ENCODE measurements at regions not wholly inside any gene's neighbourhood (a gene's known extent, or its start where the extent isn't known, plus 50 kb on each side); places are given as distances from the start of the nearest gene placed in this dataset.

DNA sequence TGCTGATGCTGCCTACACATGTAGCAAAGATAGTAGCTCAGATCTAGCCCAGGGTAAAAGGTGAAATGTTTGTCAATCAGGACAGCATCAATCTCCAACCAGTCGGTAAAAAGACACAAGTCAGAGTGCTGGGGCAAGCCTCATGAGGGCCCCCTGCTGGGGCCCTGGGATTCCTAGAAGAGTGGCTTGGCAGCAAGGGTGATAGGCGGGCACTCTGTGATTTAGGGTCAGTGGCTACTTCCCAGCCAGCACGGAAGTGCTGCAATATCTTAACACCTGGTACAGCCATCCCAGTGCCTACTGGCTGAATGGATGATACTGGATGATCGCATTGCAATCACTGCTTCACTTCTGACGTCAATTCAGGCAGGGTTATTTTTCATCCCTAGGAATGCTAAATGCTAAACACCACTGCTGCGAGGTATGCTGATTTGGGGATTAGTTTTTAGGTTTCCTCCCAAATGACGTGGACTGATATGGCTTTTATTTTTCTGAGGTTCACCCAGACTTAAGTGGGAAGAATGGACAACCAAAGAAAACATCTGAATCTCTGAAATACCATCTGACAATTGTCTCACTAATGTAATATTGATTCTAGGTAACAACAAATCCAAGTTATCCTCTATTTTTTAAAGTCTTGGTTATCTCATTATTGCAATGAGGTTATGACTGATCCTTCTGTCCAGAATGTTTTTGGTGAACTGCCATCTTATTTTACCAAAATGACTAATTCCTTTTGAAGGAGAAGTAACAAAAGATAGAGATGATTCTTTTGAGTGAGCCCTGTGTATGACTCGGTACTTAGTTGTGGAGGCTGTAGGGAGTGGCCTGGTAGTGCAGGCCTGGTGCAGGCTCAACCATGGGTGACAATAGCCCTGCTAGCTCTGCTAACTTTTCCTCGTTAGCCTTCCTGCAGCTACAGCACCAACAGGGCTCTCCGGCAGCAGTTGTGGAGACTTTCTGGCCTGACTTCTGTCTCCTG is 432.5 kb downstream of the FGF9 start:
- Histone ChIP-seq H3K9me3 (ENCODE audit: low read length) (no peaks in the 10 kb centered on the region), H3K4me3 (ENCODE audit: low read depth in 1 of 2, low read length in 2 of 2) (no peak overlapping the region), H3K36me3 (ENCODE audit: insufficient read depth, low read length) (no peaks in the 10 kb centered on the region), H3K9ac (ENCODE audit: low read length) (no peak overlapping the region), H3K27ac (ENCODE audit: low read depth, low read length) (no peak overlapping the region), H3K4me1 (ENCODE audit: insufficient read depth, low read length) (no peaks in the 10 kb centered on the region), H3K27me3 (ENCODE audit: control insufficient read depth in 1 of 2, insufficient read depth in 2 of 2, low read length in 2 of 2) (no peaks in the 10 kb centered on the region)

DNA sequence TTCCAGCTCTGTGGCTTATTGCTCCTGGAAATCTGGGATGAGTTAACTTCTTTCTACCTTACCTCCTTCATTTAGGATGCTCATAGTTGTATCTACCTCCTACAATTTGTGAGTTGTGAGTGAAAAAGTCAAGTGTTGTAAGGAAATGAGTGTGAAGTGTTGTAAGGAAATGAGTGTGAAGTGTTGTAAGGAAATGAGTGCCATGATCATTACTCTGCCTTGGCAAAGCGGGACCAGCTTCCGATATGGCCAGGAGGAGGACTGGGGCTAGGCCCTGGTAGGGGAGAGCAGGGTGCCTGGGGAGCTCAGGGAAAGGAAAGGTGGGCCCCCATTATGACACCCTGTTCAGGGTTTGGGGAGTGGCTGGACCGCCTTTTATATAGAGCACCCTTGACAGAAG is 435.2 kb downstream of the FGF9 start:
- no peaks in the 10 kb centered on the region for H3K9me3 ChIP-seq (ENCODE audit: low read length)
- H3K4me3 ChIP-seq (ENCODE audit: low read depth in 1 of 2, low read length in 2 of 2): no peak overlapping the region
- H3K9ac ChIP-seq (ENCODE audit: low read length): no peak overlapping the region

DNA sequence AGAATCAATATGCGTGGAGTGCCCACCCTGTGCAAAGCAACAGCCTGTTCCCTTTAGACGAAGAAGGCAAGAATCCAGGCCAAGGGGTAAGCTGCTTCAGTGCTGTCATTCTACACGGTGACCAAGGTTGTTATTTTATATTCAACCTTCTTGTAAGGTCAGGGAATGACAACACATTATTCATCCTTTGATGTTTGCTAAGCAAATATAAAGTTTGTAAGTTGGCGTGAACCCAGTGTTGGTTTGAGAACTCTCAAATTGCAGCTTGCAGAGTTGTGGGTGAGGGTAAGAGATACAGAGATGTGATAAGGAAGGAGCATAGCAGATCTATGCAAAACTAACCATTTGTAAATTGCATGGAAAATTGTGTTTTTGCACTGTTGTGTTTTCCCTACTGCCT is 436.7 kb downstream of the FGF9 start:
- Histone ChIP-seq H3K4me1 (ENCODE audit: insufficient read depth, low read length) (no peaks in the 10 kb centered on the region), H3K9me3 (ENCODE audit: low read length) (no peaks in the 10 kb centered on the region), H3K9ac (ENCODE audit: low read length) (no peak overlapping the region), H3K4me3 (ENCODE audit: low read depth in 1 of 2, low read length in 2 of 2) (no peak overlapping the region), H3K27ac (ENCODE audit: low read depth, low read length) (no peak overlapping the region), H3K27me3 (ENCODE audit: control insufficient read depth in 1 of 2, insufficient read depth in 2 of 2, low read length in 2 of 2) (no peaks in the 10 kb centered on the region), H3K36me3 (ENCODE audit: insufficient read depth, low read length) (no peaks in the 10 kb centered on the region)

More for the DNA sequence above, 435.2 kb downstream of the FGF9 start:
- Histone ChIP-seq H3K36me3 (ENCODE audit: insufficient read depth, low read length) (no peaks in the 10 kb centered on the region), H3K27me3 (ENCODE audit: control insufficient read depth in 1 of 2, insufficient read depth in 2 of 2, low read length in 2 of 2) (no peaks in the 10 kb centered on the region), H3K4me1 (ENCODE audit: insufficient read depth, low read length) (no peaks in the 10 kb centered on the region), H3K27ac (ENCODE audit: low read depth, low read length) (no peak overlapping the region)

DNA sequence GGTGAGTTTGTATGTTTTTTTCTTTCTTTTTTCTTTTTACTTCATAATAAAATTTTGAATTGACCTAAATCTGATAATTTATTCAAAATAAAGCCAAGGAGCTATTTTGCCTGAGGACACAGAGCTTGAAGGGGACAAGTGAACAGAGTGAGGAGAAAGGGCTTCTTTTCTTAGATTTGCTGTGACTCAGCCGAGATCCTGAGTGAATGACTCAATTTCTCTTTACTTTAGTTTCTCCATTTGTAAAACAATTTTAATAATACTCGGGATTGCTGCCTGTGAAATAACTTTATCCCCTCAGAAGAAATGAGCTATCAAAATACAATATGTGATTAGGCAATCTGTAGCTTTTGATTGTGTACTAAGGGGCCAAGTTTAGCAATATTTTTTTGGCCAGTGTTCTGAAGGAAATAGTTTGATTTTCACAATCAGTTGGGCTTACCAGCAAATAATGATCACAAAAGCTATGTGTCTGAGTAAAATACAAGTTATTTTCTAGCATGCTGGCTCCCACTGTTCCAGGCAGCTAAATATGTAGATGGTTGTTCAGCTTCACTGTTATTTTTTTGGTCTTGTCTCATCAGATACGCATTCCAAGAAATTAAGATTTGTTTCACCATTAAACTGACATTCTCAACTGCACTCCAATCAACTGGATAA is 437.5 kb downstream of the FGF9 start:
- H3K9ac ChIP-seq (ENCODE audit: low read length): no peak overlapping the region
- no peaks in the 10 kb centered on the region for H3K36me3 ChIP-seq (ENCODE audit: insufficient read depth, low read length)
- no peak overlapping the region for H3K27ac ChIP-seq (ENCODE audit: low read depth, low read length)

DNA sequence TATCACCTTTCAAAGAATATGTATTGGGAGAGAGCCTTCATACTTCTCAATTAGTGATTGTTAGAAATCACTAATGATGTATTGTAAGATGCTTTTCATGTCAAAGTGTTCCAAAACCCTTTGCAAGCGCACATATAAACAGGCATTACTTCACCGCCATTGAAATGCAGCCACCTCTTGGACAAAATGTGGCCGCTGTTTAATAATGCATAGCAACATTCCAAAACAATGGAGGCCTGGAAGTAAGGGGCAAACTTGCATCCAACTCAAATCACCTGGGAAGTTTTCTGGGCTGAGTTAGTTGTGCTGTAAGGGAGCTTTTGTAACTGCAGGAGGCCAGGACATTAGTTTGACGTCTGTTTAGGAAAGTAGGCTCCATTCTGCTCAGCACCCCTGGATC is 438.1 kb downstream of the FGF9 start:
- Histone ChIP-seq H3K9me3 (ENCODE audit: low read length) (no peaks in the 10 kb centered on the region), H3K27ac (ENCODE audit: low read depth, low read length) (no peak overlapping the region), H3K4me3 (ENCODE audit: low read depth in 1 of 2, low read length in 2 of 2) (no peak overlapping the region), H3K4me1 (ENCODE audit: insufficient read depth, low read length) (no peaks in the 10 kb centered on the region), H3K27me3 (ENCODE audit: control insufficient read depth in 1 of 2, insufficient read depth in 2 of 2, low read length in 2 of 2) (no peaks in the 10 kb centered on the region), H3K36me3 (ENCODE audit: insufficient read depth, low read length) (no peaks in the 10 kb centered on the region), H3K9ac (ENCODE audit: low read length) (no peak overlapping the region)

More for the DNA sequence above, 437.5 kb downstream of the FGF9 start:
- H3K4me3 ChIP-seq (ENCODE audit: low read depth in 1 of 2, low read length in 2 of 2): no peak overlapping the region
- H3K27me3 ChIP-seq (ENCODE audit: control insufficient read depth in 1 of 2, insufficient read depth in 2 of 2, low read length in 2 of 2): no peaks in the 10 kb centered on the region
- no peaks in the 10 kb centered on the region for H3K4me1 ChIP-seq (ENCODE audit: insufficient read depth, low read length)
- no peaks in the 10 kb centered on the region for H3K9me3 ChIP-seq (ENCODE audit: low read length)

DNA sequence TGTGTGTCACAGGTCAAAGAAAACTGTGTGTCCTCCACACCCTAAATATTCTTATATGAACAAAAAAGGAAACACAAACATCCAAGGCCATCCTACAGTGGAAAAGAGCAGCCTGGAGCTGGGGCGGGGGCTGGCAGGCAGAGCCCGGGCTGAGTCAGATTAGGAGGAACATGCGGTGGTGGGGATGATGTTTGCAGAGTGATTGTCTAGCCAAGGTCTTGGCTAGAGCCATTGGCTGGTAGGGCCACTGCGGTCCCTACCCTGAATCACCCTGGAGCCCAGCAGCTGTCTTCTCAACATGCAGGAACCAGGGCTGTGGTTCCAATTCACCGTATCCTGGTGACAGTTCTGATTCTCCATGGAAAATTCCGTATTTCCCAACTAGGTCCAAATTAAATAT is 439.5 kb downstream of the FGF9 start:
- no peak overlapping the region for H3K27ac ChIP-seq (ENCODE audit: low read depth, low read length)
- H3K4me3 ChIP-seq (ENCODE audit: low read depth in 1 of 2, low read length in 2 of 2): no peak overlapping the region
- no peaks in the 10 kb centered on the region for H3K36me3 ChIP-seq (ENCODE audit: insufficient read depth, low read length)
- no peaks in the 10 kb centered on the region for H3K9me3 ChIP-seq (ENCODE audit: low read length)
- H3K9ac ChIP-seq (ENCODE audit: low read length): no peak overlapping the region
- no peaks in the 10 kb centered on the region for H3K4me1 ChIP-seq (ENCODE audit: insufficient read depth, low read length)
- H3K27me3 ChIP-seq (ENCODE audit: control insufficient read depth in 1 of 2, insufficient read depth in 2 of 2, low read length in 2 of 2): no peaks in the 10 kb centered on the region

DNA sequence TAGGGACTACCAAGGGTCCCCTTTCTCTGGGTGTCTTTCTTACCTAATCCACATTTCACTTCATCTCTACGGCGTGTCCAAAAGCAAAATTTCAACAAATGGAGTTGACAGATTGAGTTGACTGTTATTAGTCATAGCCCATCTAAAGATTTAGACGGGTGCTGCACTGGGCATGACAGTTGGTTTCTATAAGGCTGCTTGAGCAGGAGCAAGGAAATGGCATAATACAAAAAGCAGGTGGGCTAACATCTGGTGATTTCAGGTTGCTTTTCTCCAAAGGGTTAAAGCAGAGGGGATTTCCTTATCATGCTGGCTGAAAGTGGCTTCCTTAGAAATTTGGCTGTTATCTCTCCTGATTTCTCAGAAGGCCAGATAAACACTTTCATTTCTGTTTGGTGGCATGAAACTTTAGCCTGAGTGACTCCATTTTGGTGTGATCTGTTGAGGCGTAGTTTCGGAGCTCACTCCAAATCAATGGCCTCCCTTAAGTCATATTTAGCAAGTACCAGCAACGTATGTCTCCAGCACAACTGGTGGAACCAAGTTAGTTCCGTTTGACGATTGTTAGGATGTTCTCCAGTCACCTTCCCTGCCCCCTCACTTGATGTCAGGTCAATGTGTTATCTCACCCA is 440.4 kb downstream of the FGF9 start:
- Histone ChIP-seq H3K9me3 (ENCODE audit: low read length) (no peaks in the 10 kb centered on the region), H3K36me3 (ENCODE audit: insufficient read depth, low read length) (no peaks in the 10 kb centered on the region), H3K27ac (ENCODE audit: low read depth, low read length) (no peak overlapping the region)

DNA sequence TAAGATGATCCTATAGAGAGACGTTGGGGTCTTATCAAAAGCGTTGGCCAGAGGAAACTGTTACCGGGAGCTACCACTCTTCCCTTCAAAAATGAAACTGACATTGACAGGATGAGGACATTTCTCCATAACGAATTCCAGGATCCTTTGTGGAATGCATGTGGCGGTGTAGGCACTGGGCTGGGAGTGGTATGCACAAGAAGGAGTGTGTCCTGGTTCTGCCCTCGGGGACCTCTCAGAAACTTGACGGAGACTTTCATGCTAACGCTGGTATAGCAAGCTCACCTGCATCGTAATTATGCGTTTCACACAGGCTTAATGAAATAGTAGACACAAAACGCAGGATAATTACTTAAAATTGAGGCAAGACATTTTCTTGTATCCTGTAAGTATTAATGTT is 441.1 kb downstream of the FGF9 start:
- Histone ChIP-seq H3K4me1 (ENCODE audit: insufficient read depth, low read length) (no peaks in the 10 kb centered on the region), H3K9ac (ENCODE audit: low read length) (no peak overlapping the region), H3K36me3 (ENCODE audit: insufficient read depth, low read length) (no peaks in the 10 kb centered on the region), H3K4me3 (ENCODE audit: low read depth in 1 of 2, low read length in 2 of 2) (no peak overlapping the region), H3K27ac (ENCODE audit: low read depth, low read length) (no peak overlapping the region), H3K9me3 (ENCODE audit: low read length) (no peaks in the 10 kb centered on the region), H3K27me3 (ENCODE audit: control insufficient read depth in 1 of 2, insufficient read depth in 2 of 2, low read length in 2 of 2) (no peaks in the 10 kb centered on the region)

More for the DNA sequence above, 440.4 kb downstream of the FGF9 start:
- no peak overlapping the region for H3K4me3 ChIP-seq (ENCODE audit: low read depth in 1 of 2, low read length in 2 of 2)
- no peaks in the 10 kb centered on the region for H3K4me1 ChIP-seq (ENCODE audit: insufficient read depth, low read length)
- H3K27me3 ChIP-seq (ENCODE audit: control insufficient read depth in 1 of 2, insufficient read depth in 2 of 2, low read length in 2 of 2): no peaks in the 10 kb centered on the region
- no peak overlapping the region for H3K9ac ChIP-seq (ENCODE audit: low read length)

DNA sequence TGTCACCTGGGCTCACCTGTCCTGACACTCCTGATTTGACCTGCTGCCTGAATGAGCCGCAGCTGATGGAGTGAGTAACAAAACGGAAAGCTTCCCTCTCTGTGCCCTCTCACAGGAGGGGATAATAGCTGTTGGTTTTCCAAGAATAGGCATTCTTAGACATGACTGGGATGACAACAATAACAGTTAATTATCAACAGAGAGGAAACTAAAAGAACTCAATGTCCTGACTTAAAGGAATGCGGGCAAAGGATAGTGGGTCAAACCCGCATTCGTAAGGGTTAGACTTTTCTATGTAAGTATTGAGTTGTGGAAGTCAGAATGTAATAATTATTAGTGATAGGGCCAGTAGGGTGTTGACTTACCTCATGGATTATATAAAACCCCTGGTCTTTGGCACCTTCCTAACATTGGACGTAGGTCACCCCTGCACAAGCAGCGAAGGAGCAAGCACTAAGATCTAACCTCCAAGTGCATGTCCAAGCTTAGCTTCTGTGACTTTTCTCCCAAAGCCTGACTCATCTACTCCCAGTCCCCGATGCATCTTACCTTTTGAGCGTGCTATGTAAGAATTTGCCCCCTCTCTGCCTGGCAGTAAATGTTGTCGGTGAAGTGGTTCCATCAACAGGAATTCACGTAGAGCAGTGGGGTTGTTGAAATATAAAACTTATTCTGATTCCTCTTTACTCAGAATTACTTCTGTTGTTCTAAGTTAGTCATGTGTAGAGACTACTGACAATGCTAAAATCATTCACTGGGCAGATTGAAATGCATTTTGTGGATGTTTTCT is 442.3 kb downstream of the FGF9 start:
- Histone ChIP-seq H3K9ac (ENCODE audit: low read length) (no peak overlapping the region), H3K9me3 (ENCODE audit: low read length) (no peaks in the 10 kb centered on the region), H3K27me3 (ENCODE audit: control insufficient read depth in 1 of 2, insufficient read depth in 2 of 2, low read length in 2 of 2) (no peaks in the 10 kb centered on the region), H3K4me1 (ENCODE audit: insufficient read depth, low read length) (no peaks in the 10 kb centered on the region), H3K27ac (ENCODE audit: low read depth, low read length) (no peak overlapping the region), H3K36me3 (ENCODE audit: insufficient read depth, low read length) (no peaks in the 10 kb centered on the region), H3K4me3 (ENCODE audit: low read depth in 1 of 2, low read length in 2 of 2) (no peak overlapping the region)

DNA sequence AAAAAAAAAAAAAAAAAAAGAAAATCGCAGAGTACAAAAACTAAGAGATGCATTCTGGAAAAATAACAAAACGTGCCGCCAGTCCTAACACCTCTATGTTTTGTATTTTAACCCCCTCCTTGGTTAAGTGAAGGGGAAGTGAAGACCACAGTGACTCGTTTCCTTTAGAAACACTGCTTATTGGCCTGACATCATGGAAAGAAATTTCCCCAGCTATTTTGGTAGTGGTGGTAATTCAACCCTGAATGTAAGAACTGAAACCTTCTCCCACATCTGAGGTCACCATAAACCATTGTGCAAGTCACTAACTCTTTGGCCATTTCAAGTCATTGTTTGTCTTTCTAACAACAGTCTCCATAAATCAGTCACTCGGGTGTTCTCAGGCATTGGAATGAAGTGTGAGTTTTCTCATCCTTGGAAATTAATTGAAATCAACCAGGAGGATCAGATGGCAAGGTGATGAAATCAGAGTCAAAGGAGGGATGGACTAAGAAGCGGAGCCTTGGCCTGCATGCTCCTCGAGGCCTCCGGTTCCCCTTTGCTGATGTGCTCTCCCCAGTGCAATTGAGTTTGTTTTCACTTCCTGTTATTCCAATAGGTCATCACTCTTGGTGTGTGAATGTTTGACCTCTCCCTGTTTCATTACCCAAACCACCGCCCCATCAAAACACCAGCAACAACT is 443.9 kb downstream of the FGF9 start:
- no peak overlapping the region for H3K27ac ChIP-seq (ENCODE audit: low read depth, low read length)
- no peaks in the 10 kb centered on the region for H3K36me3 ChIP-seq (ENCODE audit: insufficient read depth, low read length)
- H3K9ac ChIP-seq (ENCODE audit: low read length): no peak overlapping the region
- no peaks in the 10 kb centered on the region for H3K4me1 ChIP-seq (ENCODE audit: insufficient read depth, low read length)
- no peaks in the 10 kb centered on the region for H3K27me3 ChIP-seq (ENCODE audit: control insufficient read depth in 1 of 2, insufficient read depth in 2 of 2, low read length in 2 of 2)
- H3K4me3 ChIP-seq (ENCODE audit: low read depth in 1 of 2, low read length in 2 of 2): no peak overlapping the region
- no peaks in the 10 kb centered on the region for H3K9me3 ChIP-seq (ENCODE audit: low read length)

Measured in muscle layer of colon (tissue), 2 donors.